Upper lobe of right lung (tissue), 1 donor: ENCODE measurements at regions not wholly inside any gene's neighbourhood (a gene's known extent, or its start where the extent isn't known, plus 50 kb on each side); places are given as distances from the start of the nearest gene placed in this dataset.

Experiments
- ATAC-seq: fragments of 200-7000 bp; cut with Tn5 transposase; one replicate; pipeline ENCODE4 v1.9.1; 2020; ENCODE audit warnings: mild to moderate bottlenecking, moderate library complexity
- DNase-seq: peaks from one replicate; pipeline ENCODE4 v3.0.0-alpha.2; 2020
- H3K27ac ChIP-seq: fragments of 200-600 bp; one replicate; pipeline ENCODE4 v1.8.0; 2022
- H3K27me3 ChIP-seq: fragments of 200-600 bp; one replicate; pipeline ENCODE4 v1.8.0; 2022; ENCODE audit warnings: mild to moderate bottlenecking
- H3K36me3 ChIP-seq: fragments of 200-600 bp; one replicate; pipeline ENCODE4 v1.8.0; 2022
- H3K4me1 ChIP-seq: fragments of 200-600 bp; one replicate; pipeline ENCODE4 v1.8.0; 2022
- H3K4me3 ChIP-seq: fragments of 200-600 bp; one replicate; pipeline ENCODE4 v1.8.0; 2022; ENCODE audit warnings: mild to moderate bottlenecking
- H3K9me3 ChIP-seq: fragments of 200-600 bp; one replicate; pipeline ENCODE4 v1.8.0; 2022
- intact Hi-C: fragments of 100-400 bp; cut with DNase I; formaldehyde crosslinking; loops from one replicate; pipeline ENCODE4 v1.11.0; 2022
- TF ChIP-seq, protein P1 (sequence below): fragments of 200-600 bp; IDR thresholded peaks from one replicate; pipeline ENCODE4 v1.8.0; 2022; ENCODE audit warnings: antibody characterized with exemption
- donor health status: DM: no; HTN: yes; CAD: no; lungs with severe emphysema.

DNA sequence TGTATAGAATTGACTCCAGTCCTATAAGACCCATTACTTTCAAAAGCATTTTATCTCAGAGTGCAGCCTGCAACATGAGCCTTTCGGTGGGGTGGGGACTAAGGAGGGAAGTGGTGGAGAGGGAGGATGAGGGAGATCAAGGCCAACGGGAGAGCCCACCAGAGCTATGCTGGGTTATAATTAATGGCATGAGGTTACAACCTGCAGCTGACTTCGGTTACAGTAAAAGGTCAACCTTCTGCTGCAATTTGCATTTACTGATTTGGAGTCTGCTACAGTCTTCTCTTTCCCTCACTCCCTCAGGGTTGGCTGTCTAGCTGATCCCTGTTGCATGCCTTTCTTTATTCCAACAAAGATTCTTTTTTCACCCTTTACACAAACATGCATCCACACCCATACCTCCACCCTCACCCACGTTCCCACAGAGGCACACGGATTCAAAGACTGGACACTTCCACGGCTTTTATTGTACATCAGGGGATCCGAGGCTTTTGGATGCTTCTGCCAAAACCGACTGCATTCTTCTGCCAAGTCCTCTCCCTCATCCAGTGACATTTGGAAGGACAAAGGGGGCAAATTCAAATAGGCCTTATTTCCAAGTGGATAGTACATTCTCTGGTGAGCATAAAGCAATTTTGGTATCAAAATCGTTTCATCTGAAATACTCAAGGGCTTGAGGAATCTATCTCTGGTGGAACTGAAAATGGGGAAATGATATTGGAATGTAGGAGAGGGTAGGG is 381.2 kb downstream of the NFIB start:
- TF ChIP-seq, protein P1, sequence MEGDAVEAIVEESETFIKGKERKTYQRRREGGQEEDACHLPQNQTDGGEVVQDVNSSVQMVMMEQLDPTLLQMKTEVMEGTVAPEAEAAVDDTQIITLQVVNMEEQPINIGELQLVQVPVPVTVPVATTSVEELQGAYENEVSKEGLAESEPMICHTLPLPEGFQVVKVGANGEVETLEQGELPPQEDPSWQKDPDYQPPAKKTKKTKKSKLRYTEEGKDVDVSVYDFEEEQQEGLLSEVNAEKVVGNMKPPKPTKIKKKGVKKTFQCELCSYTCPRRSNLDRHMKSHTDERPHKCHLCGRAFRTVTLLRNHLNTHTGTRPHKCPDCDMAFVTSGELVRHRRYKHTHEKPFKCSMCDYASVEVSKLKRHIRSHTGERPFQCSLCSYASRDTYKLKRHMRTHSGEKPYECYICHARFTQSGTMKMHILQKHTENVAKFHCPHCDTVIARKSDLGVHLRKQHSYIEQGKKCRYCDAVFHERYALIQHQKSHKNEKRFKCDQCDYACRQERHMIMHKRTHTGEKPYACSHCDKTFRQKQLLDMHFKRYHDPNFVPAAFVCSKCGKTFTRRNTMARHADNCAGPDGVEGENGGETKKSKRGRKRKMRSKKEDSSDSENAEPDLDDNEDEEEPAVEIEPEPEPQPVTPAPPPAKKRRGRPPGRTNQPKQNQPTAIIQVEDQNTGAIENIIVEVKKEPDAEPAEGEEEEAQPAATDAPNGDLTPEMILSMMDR = no peak
- H3K4me3 ChIP-seq = no peak overlapping the region
- no peaks in the 10 kb centered on the region for H3K9me3 ChIP-seq
- intact Hi-C loops = no loop called here
- H3K27ac ChIP-seq = no peak overlapping the region
- no peaks in the 10 kb centered on the region for H3K4me1 ChIP-seq
- DNase-seq (no peak), ATAC-seq (no peak)
- no peaks in the 10 kb centered on the region for H3K36me3 ChIP-seq
- H3K27me3 ChIP-seq = no peaks in the 10 kb centered on the region

- DNase-seq = no peak
- TF ChIP-seq, protein P1 = no peak
These were observed 384.9 kb downstream of the NFIB start for GRCh38 chr9:13929013-13929412.

DNA sequence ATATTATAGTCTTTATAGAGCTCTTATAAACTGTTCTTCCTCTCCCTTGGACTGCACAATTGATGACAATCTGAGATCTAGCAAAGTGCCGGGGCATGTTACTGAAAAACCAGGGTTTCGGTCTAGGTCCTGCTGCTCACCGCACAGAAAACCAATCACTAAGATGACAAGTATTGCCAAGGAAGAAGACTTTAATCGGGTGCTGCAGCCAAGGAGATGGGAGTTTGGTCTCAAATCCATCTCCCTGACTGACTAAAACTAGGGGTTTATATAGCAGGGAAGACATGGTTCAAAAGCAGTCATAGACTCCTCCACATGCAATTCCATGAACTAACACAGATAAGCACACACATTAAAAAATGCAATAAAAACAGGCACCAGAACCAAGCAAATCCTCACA is 390.6 kb downstream of the NFIB start:
- H3K4me1 ChIP-seq = no peaks in the 10 kb centered on the region
- no peaks in the 10 kb centered on the region for H3K36me3 ChIP-seq
- TF ChIP-seq, protein P1 = no peak
- DNase-seq = no peak
- ATAC-seq = no peak
- no peak overlapping the region for H3K4me3 ChIP-seq
- intact Hi-C loops = no loop called here
- no peaks in the 10 kb centered on the region for H3K9me3 ChIP-seq
- H3K27me3 ChIP-seq = no peaks in the 10 kb centered on the region
- no peak overlapping the region for H3K27ac ChIP-seq

More at GRCh38 chr9:13929013-13929412, 384.9 kb downstream of the NFIB start:
- Histone ChIP-seq H3K4me3 (no peak overlapping the region), H3K9me3 (no peaks in the 10 kb centered on the region), H3K27ac (no peak overlapping the region), H3K36me3 (no peaks in the 10 kb centered on the region), H3K27me3 (no peaks in the 10 kb centered on the region), H3K4me1 (no peaks in the 10 kb centered on the region)
- intact Hi-C loops = no loop called here
- ATAC-seq = no peak

GRCh38 chr9:13920557-13920956 is 393.4 kb downstream of the NFIB start:
- TF ChIP-seq, protein P1 = no peak
- Histone ChIP-seq H3K27ac (no peak overlapping the region), H3K9me3 (no peaks in the 10 kb centered on the region), H3K4me3 (no peak overlapping the region), H3K36me3 (no peaks in the 10 kb centered on the region), H3K4me1 (no peaks in the 10 kb centered on the region), H3K27me3 (no peaks in the 10 kb centered on the region)
- ATAC-seq (no peak), DNase-seq (no peak)
- intact Hi-C loops = no loop called here

- H3K4me3 ChIP-seq = no peak overlapping the region
- no peaks in the 10 kb centered on the region for H3K9me3 ChIP-seq
- no peaks in the 10 kb centered on the region for H3K36me3 ChIP-seq
- no peaks in the 10 kb centered on the region for H3K27me3 ChIP-seq
- DNase-seq (no peak), ATAC-seq (no peak)
- no peaks in the 10 kb centered on the region for H3K4me1 ChIP-seq
- H3K27ac ChIP-seq = no peak overlapping the region
- TF ChIP-seq, protein P1 = no peak
- intact Hi-C loops = no loop called here
These were observed 394.5 kb downstream of the NFIB start for GRCh38 chr9:13919401-13919800.

DNA sequence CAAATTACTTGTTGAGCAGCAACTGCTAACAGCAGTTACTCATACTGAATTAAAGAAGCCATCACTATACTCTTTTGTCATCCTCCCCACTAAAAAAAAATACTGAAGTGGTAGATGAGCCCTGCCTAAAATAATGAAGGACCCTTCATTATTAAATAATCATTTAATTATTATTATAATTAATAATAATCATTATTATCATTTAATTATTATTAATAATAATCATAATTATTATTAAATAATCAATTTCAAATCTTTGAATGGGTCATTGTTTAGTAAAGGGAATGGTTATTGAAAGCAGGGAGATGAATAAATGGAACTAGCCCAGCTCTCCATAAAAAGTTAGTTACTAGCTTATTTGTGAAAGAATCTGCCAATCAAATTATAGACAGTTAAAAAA is 396.4 kb downstream of the NFIB start:
- TF ChIP-seq, protein P1 = no peak
- H3K27ac ChIP-seq = no peak overlapping the region
- H3K36me3 ChIP-seq = no peaks in the 10 kb centered on the region
- intact Hi-C loops = no loop called here
- ATAC-seq (no peak), DNase-seq (no peak)
- H3K27me3 ChIP-seq = no peaks in the 10 kb centered on the region
- H3K4me3 ChIP-seq = no peak overlapping the region
- no peaks in the 10 kb centered on the region for H3K4me1 ChIP-seq
- no peaks in the 10 kb centered on the region for H3K9me3 ChIP-seq
